ENCODE measurements at regions not wholly inside any gene's neighbourhood (a gene's known extent, or its start where the extent isn't known, plus 50 kb on each side); places are given as distances from the start of the nearest gene placed in this dataset.
"Not testable (repeated sequence)": the region's sequence is repeated elsewhere in the genome, so short reads cannot be mapped to it uniquely, and the experiment has no call there.

DNA sequence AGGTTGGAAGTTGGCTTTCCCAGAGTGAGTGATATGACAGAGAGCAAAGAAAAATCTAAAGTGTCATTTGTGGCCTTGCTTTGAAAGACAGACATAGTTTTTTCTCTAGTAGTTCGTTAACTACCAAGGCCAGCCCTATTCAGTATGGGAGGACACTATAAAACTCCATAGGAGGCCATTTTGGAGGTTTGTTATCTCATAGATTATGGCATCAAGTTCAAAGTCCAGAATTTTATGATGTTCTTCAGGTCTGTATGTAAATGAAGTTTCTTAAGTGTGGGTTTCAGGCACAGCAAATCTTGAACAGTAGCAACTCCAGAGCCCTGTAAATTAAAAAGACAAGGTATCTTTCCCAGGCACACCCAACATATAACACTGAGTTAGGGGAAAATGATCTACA, 437.1 kb downstream of the PLPP3 start:
- no peak for DNase-seq

GRCh38 chr1:56139836-56140235, 439.5 kb downstream of the PLPP3 start:
- DNase-seq: no peak

GRCh38 chr1:56137521-56138505, 441.6 kb downstream of the PLPP3 start:
- no peak for DNase-seq

- no peak for DNase-seq
Measured at GRCh38 chr1:56137090-56137489, 442.3 kb downstream of the PLPP3 start.

GRCh38 chr1:56135864-56136147, 443.6 kb downstream of the PLPP3 start:
- DNase-seq: no peak

DNA sequence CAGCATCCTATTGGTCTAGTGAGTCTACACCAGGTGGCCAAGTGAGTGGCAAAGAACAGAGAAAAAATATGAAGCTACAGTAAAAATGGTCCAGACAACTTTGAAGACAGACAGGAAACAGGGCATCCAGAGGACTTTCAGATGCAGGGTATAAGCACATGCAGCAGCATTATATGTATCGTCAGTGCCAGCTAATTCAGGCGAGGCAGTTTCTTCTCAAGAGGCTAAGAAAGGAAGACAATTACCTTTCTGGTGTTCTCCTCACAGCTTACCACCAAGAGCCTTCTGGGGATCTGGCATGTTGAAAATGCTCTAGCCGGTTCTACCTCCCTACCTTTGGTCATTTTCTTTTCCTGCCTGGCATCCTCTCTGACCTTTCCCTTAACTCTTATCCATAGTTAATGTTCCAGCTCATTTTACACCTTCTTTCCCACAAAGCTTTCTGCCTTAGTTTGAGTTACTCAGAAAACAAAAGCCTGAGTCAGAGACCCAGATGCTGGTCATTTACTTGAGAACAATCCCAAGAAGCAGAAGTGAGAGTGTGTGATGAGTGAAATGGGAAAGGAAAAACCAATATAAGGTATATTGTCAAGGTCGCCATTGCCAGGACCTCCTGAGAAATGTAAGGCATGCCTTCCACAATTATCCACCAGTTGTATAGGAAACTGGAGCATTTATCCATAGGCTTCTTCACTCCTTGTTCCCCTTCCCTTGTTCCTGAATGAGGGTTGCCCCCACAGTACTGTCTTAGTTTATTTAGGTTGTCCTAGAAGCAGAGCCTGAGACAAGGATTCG, 444.1 kb downstream of the PLPP3 start:
- no peak for DNase-seq

- no peak for DNase-seq
Measured at GRCh38 chr1:56133522-56134472, 445.6 kb downstream of the PLPP3 start.

DNA sequence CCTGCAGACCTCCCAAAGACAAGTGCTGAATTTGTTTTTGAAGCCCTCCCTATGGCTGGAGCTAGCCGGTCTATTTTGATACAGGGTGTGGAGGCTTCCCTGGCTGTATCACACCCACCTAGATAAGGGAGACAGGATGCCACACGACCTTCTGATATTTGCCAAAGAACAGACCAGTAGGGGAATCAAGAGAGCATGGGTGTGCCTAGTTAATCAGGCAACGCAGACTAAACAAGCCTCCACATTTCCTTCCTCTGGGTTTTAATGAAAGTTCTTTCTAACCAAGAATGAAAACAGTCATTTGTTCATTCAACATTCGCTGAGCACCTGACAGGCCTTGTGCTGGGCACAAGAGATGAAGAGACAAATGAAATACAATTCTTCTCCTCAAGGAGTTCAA, 446.8 kb downstream of the PLPP3 start:
- DNase-seq: no peak

- DNase-seq: no peak
Measured at GRCh38 chr1:56129837-56130236, 449.5 kb downstream of the PLPP3 start.

DNA sequence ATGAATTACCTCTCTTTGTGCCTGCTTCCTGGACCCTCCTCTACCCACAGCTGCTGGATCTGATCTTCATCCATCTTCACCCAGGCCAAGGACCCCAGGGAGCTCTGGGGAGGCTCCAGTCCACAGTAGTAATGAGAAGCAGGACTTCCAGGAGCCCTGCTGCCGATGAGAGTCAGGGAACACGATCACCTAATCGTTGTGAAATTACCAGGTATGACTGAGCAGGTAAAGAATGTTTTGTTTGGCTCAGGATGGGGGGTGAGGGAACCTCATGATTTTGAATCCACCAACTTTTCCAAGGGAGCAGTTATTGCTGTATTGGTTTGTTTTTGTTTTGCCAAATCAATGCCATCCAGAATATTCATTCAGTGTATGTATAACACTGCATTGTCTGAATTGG, 454.0 kb downstream of the PLPP3 start:
- no peak for DNase-seq

DNA sequence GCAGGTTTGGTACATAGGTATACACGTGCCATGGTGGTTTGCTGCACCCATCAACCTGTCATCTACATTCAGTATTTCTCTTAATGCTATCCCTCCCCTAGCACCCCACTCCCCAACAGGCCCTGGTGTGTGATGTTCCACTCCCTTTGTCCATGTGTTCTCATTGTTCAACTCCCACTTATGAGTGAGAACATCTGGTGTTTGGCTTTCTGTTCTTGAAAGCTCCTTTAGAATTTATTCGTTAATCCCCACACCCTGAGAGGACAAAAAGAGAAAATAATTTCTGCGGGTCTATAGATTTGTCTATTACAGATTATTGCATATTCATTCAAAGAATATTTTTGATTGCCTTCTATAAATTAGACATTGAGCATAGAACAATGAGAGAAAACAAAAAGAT, 455.5 kb downstream of the PLPP3 start:
- no peak for DNase-seq

- no peak for DNase-seq
Measured at GRCh38 chr1:56123421-56123820, 455.9 kb downstream of the PLPP3 start.

GRCh38 chr1:56120021-56120420, 459.3 kb downstream of the PLPP3 start:
- DNase-seq: no peak

GRCh38 chr1:56118676-56119075, 460.7 kb downstream of the PLPP3 start:
- DNase-seq: not testable (repeated sequence)

DNA sequence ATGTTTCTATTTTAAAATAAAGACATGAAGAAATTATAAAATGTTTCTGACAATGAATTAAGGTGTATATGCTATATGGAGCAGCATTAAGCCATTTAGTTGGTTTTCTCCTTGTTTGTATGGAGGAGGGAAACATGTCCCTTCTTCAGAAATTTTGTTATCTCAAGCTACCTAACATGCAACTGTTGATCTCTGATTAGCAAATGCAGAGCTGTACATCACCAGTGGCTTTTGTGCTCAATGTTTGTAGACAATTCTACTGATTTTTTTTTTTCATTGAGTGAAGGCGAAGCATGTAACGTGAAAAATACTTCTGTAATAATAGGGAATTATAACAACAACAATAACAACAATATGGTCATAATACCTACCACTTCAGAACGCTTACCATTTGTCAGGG, 463.7 kb downstream of the PLPP3 start:
- DNase-seq: no peak

DNA sequence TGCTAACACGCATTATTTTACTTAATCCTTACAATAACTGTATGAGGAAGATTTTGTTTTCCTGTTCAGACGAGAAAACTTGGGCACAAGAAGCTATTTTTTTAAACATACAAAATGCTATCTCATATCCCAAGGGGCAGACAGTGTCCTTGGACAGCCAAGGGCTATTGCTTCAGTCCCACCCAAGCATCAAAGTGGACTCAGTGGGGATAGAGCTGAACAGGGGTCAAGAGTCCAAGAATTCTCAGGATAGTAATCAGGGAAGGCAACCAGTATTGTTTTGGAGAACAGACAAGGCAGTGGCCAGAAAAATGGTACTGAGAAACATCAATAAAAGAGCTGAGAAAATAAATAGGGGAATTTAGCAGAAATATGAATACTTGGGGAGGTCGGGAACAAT, 465.7 kb downstream of the PLPP3 start:
- no peak for DNase-seq

DNA sequence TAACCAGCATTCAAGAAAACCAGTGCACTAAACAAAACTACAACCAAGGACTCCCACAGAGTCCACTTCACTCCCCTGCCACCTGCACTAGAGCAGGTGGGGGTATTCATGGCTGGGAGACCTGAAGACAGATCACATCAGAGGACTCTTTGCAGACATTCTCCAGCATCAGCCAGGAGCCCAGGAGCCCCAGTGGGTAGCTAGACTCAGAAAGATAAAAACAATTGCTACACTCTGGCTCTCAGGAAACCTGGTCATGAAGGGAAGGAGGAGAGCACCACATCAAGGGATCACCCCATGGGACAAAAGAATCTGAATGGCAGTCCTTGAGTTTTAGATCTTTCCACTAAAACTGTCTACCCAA, 472.1 kb downstream of the PLPP3 start:
- DNase-seq: no peak

DNA sequence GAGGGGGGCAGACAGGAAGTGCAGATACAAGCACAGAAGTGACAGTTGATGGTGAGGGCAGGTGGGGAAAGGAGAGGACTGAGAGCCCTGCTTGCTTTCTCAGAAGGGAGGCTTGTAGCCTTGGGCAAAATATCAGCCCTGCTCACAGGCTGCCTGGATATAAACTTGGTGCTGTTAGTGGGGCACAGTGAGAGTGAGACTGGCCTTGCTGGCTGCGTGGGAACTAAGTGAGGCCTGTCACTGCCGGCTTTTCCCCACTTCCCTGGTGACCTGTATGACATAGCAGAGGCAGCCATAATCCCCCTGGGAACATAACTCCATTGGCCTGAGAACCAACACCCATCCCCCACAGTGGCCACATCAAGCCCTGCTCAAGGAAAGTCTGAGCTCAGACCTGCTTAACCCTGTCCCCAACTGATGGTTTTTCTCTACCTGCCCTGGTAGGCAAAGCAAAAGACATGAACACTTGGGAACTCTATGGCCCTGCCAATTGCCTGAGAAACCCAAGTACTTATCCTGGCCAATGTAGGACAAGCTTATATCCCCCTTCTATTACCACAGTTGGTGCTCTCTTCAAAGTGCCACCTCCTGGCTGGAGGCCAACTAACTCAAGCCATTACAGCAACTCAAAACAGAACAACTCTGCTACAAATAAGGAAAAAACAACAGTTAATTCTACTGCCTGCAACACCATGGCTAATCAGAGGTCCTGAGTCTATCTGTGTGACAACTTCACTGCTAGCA, 472.7 kb downstream of the PLPP3 start:
- DNase-seq: no peak

GRCh38 chr1:56105397-56105796, 474.0 kb downstream of the PLPP3 start:
- no peak for DNase-seq

DNA sequence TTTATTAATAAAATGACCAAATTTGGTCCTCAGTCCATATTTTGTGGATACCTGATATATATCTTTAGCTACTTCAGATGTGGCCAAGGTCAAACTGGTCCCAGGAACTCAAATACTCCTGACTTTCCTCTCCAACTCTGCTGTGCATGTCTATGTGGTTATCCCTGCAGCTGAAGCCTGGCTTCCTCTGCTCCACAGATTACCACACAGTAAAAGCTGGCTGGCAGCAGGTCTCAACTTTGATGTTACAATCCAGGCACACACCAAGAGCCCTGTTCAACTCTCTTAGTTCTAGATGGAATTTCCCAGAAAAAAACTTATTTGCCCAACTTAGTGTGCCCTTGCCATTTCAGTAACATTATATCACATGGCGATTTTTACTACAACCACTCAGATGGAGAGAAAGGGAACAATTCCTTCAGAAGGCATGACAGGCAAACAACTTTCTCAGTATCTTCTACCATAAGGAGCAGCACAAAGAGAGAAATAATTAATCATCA, 479.5 kb downstream of the PLPP3 start:
- DNase-seq: no peak

DNA sequence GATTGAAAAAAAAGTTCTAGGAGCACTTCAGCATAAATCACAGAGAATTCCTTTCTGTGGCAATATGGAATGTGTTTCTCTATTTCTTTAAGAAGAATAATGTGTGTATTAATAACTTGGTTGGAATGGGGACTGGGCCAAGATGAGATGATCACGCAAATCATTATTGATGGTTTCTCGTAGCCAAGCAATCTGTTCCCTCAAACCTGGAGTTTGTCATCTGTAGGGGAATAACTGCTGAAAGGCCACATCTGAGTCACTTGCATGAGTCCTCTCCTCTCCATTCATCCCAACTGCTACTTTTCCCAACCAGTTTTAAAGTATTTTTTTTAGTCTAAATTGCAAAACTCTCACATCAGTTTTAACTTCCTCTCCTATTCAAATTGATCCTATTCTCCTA, 480.4 kb downstream of the PLPP3 start:
- no peak for DNase-seq

GRCh38 chr1:56097713-56098112, 481.6 kb downstream of the PLPP3 start:
- DNase-seq: no peak
